Tibial nerve (tissue), 3 donors: ENCODE measurements at regions not wholly inside any gene's neighbourhood (a gene's known extent, or its start where the extent isn't known, plus 50 kb on each side); places are given as distances from the start of the nearest gene placed in this dataset.

ENCODE experiments used
- CTCF ChIP-seq, 5 experiments: fragments of 200-600 bp in 3 of 5; fragments of 450-650 bp in 2 of 5; sonication (generic) in 3 of 5; IDR thresholded peaks; one replicate each; pipeline ENCODE4 v1.5.1; 2016 to 2019; ENCODE audit warnings: antibody characterized with exemption in 5 of 5, mild to moderate bottlenecking in 3 of 5, moderate library complexity in 2 of 5
- POLR2A ChIP-seq, 2 donors: fragments of 450-650 bp; IDR thresholded peaks; one replicate each; pipeline ENCODE4 v1.6.1; 2017; ENCODE audit warnings: antibody characterized with exemption in 2 of 2, mild to moderate bottlenecking in 2 of 2, moderate library complexity in 2 of 2

- TF ChIP-seq CTCF (IDR thresholded peaks at IDR 0.05) (no peak), POLR2A (IDR thresholded peaks at IDR 0.05) (no peak)
These were observed 542.5 kb upstream of the LARGE1 start for GRCh38 chr22:34462795-34463194.
